ENCODE measurements at regions not wholly inside any gene's neighbourhood (a gene's known extent, or its start where the extent isn't known, plus 50 kb on each side); places are given as distances from the start of the nearest gene placed in this dataset.

GRCh38 chr3:193943851-193944517 is 192.0 kb upstream of the HES1 start:
- WGBS, 5 donors, result 90 to 95% (median 92%) methylated on average over 18 of the region's 18 CpGs
- DNase-seq, result no peak
- TF ChIP-seq POLR2A (IDR thresholded peaks at IDR 0.05) (no peak), POLR2AphosphoS5 (IDR thresholded peaks at IDR 0.05) (no peak)
- TF ChIP-seq, protein P1, sequence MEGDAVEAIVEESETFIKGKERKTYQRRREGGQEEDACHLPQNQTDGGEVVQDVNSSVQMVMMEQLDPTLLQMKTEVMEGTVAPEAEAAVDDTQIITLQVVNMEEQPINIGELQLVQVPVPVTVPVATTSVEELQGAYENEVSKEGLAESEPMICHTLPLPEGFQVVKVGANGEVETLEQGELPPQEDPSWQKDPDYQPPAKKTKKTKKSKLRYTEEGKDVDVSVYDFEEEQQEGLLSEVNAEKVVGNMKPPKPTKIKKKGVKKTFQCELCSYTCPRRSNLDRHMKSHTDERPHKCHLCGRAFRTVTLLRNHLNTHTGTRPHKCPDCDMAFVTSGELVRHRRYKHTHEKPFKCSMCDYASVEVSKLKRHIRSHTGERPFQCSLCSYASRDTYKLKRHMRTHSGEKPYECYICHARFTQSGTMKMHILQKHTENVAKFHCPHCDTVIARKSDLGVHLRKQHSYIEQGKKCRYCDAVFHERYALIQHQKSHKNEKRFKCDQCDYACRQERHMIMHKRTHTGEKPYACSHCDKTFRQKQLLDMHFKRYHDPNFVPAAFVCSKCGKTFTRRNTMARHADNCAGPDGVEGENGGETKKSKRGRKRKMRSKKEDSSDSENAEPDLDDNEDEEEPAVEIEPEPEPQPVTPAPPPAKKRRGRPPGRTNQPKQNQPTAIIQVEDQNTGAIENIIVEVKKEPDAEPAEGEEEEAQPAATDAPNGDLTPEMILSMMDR (IDR thresholded peaks at IDR 0.05 in 8 of 11, conservative IDR thresholded peaks at IDR 0.05 in 3 of 11), result no peak
- no peaks in the 10 kb centered on the region for H3K9me3 ChIP-seq
- no peaks in the 10 kb centered on the region for H3K4me1 ChIP-seq
- intact Hi-C loops (cut with DNase I; ENCODE audit: low total_unique reads), result no loop called here
- peaks cover 0 to 8% (median 0%) of the 10 kb centered on the region in 7 donors for H3K27me3 ChIP-seq (replicated peaks in 1 of 7)
- no peak overlapping the region for H3K4me3 ChIP-seq
- H3K27ac ChIP-seq, result no peak overlapping the region
- H3K36me3 ChIP-seq, result no peaks in the 10 kb centered on the region

GRCh38 chr3:193944518-193944884 is 191.4 kb upstream of the HES1 start:
- WGBS, 5 donors, result 86 to 92% (median 89%) methylated on average over 7 of the region's 7 CpGs
- intact Hi-C loops (cut with DNase I; ENCODE audit: low total_unique reads), result no loop called here

GRCh38 chr3:193945143-193945542 is 190.8 kb upstream of the HES1 start:
- H3K27ac ChIP-seq, result no peak overlapping the region
- 87 to 95% (median 93%) methylated on average over 5 of the region's 5 CpGs for WGBS, 5 donors
- no peak for TF ChIP-seq POLR2A (IDR thresholded peaks at IDR 0.05)
- TF ChIP-seq POLR2AphosphoS5 (IDR thresholded peaks at IDR 0.05), result no peak
- TF ChIP-seq, protein P1 (IDR thresholded peaks at IDR 0.05 in 8 of 11, conservative IDR thresholded peaks at IDR 0.05 in 3 of 11), result no peak
- no peak overlapping the region for H3K4me3 ChIP-seq
- H3K36me3 ChIP-seq, result no peaks in the 10 kb centered on the region
- intact Hi-C loops (cut with DNase I; ENCODE audit: low total_unique reads), result no loop called here
- no peak for DNase-seq
- H3K4me1 ChIP-seq, result no peaks in the 10 kb centered on the region
- H3K9me3 ChIP-seq, result no peaks in the 10 kb centered on the region
- peaks cover 0 to 8% (median 0%) of the 10 kb centered on the region in 7 donors for H3K27me3 ChIP-seq (replicated peaks in 1 of 7)

More at GRCh38 chr3:193944518-193944884, 191.4 kb upstream of the HES1 start:
- no peak overlapping the region for H3K27ac ChIP-seq
- no peaks in the 10 kb centered on the region for H3K9me3 ChIP-seq
- no peaks in the 10 kb centered on the region for H3K4me1 ChIP-seq
- TF ChIP-seq, protein P1 (IDR thresholded peaks at IDR 0.05 in 8 of 11, conservative IDR thresholded peaks at IDR 0.05 in 3 of 11), result no peak
- TF ChIP-seq POLR2AphosphoS5 (IDR thresholded peaks at IDR 0.05) (no peak), POLR2A (IDR thresholded peaks at IDR 0.05) (no peak)
- H3K36me3 ChIP-seq, result no peaks in the 10 kb centered on the region
- peaks cover 0 to 8% (median 0%) of the 10 kb centered on the region in 7 donors for H3K27me3 ChIP-seq (replicated peaks in 1 of 7)
- no peak for DNase-seq
- no peak overlapping the region for H3K4me3 ChIP-seq

- intact Hi-C loops (cut with DNase I; ENCODE audit: low total_unique reads), result no loop called here
- no peaks in the 10 kb centered on the region for H3K9me3 ChIP-seq
- no peak overlapping the region for H3K27ac ChIP-seq
Measured at GRCh38 chr3:193946945-193947344, 189.0 kb upstream of the HES1 start.

More at GRCh38 chr3:193946945-193947344, 189.0 kb upstream of the HES1 start:
- H3K4me1 ChIP-seq, result no peaks in the 10 kb centered on the region
- no peak for DNase-seq
- no peak overlapping the region for H3K4me3 ChIP-seq
- TF ChIP-seq POLR2AphosphoS5 (IDR thresholded peaks at IDR 0.05), result no peak
- TF ChIP-seq POLR2A (IDR thresholded peaks at IDR 0.05), result no peak
- TF ChIP-seq, protein P1 (IDR thresholded peaks at IDR 0.05 in 8 of 11, conservative IDR thresholded peaks at IDR 0.05 in 3 of 11), result no peak
- peaks cover 0 to 8% (median 0%) of the 10 kb centered on the region in 7 donors for H3K27me3 ChIP-seq (replicated peaks in 1 of 7)
- no peaks in the 10 kb centered on the region for H3K36me3 ChIP-seq
- WGBS, 5 donors, result 51 to 65% (median 55%) methylated on average over 5 of the region's 5 CpGs
